ENCODE measurements at regions not wholly inside any gene's neighbourhood (a gene's known extent, or its start where the extent isn't known, plus 50 kb on each side); places are given as distances from the start of the nearest gene placed in this dataset.

GRCh38 chr7:41773756-41774155, 70.9 kb upstream of the INHBA start:
- TF ChIP-seq EP300 (IDR thresholded peaks at IDR 0.05) (no peak), POLR2A (IDR thresholded peaks at IDR 0.05) (no peak), CTCF (IDR thresholded peaks at IDR 0.05) (no peak)
- H3K36me3 ChIP-seq = no peaks in the 10 kb centered on the region
- intact Hi-C loops (cut with DNase I) = no loop called here
- H3K27me3 ChIP-seq = no peaks in the 10 kb centered on the region
- H3K4me3 ChIP-seq = no peak overlapping the region
- WGBS, 3 donors = 87 to 92% (median 91%) methylated on average over 4 of the region's 4 CpGs
- no peaks in the 10 kb centered on the region for H3K4me1 ChIP-seq (ENCODE audit: insufficient read depth)
- no peaks in the 10 kb centered on the region for H3K9me3 ChIP-seq
- no peak overlapping the region for H3K27ac ChIP-seq
- no peak for DNase-seq

GRCh38 chr7:41771717-41772116, 68.8 kb upstream of the INHBA start:
- no peaks in the 10 kb centered on the region for H3K27me3 ChIP-seq
- DNase-seq = no peak
- 70 to 82% (median 74%) methylated on average over 6 of the region's 6 CpGs for WGBS, 3 donors
- H3K9me3 ChIP-seq = no peaks in the 10 kb centered on the region
- H3K27ac ChIP-seq = no peak overlapping the region
- intact Hi-C loops (cut with DNase I) = no loop called here
- H3K4me1 ChIP-seq (ENCODE audit: insufficient read depth) = no peaks in the 10 kb centered on the region
- TF ChIP-seq CTCF (IDR thresholded peaks at IDR 0.05) (no peak), POLR2A (IDR thresholded peaks at IDR 0.05) (no peak), EP300 (IDR thresholded peaks at IDR 0.05) (no peak)
- H3K4me3 ChIP-seq = no peak overlapping the region
- no peaks in the 10 kb centered on the region for H3K36me3 ChIP-seq

- intact Hi-C loops (cut with DNase I) = no loop called here
- Histone ChIP-seq H3K4me1 (ENCODE audit: insufficient read depth) (no peaks in the 10 kb centered on the region), H3K27me3 (no peaks in the 10 kb centered on the region), H3K9me3 (no peaks in the 10 kb centered on the region), H3K36me3 (no peaks in the 10 kb centered on the region), H3K27ac (no peak overlapping the region), H3K4me3 (no peak overlapping the region)
- WGBS, 3 donors = 87 to 95% (median 90%) methylated on average over 4 of the region's 4 CpGs
- no peak for DNase-seq
- no peak for TF ChIP-seq EP300 (IDR thresholded peaks at IDR 0.05)
- no peak for TF ChIP-seq CTCF (IDR thresholded peaks at IDR 0.05)
- no peak for TF ChIP-seq POLR2A (IDR thresholded peaks at IDR 0.05)
Measured at GRCh38 chr7:41769162-41769561, 66.3 kb upstream of the INHBA start.

- DNase-seq = no peak
- intact Hi-C loops (cut with DNase I) = no loop called here
- Histone ChIP-seq H3K36me3 (no peaks in the 10 kb centered on the region), H3K4me3 (no peak overlapping the region), H3K9me3 (no peaks in the 10 kb centered on the region), H3K27ac (no peak overlapping the region), H3K4me1 (ENCODE audit: insufficient read depth) (no peaks in the 10 kb centered on the region), H3K27me3 (no peaks in the 10 kb centered on the region)
- TF ChIP-seq POLR2A (IDR thresholded peaks at IDR 0.05) (no peak), CTCF (IDR thresholded peaks at IDR 0.05) (no peak), EP300 (IDR thresholded peaks at IDR 0.05) (no peak)
- WGBS, 3 donors = 92 to 95% (median 95%) methylated on average over 4 of the region's 4 CpGs
Measured at GRCh38 chr7:41763626-41764025, 60.7 kb upstream of the INHBA start.

GRCh38 chr7:41762641-41763040, 59.8 kb upstream of the INHBA start:
- no peak overlapping the region for H3K4me3 ChIP-seq
- no peak for TF ChIP-seq POLR2A (IDR thresholded peaks at IDR 0.05)
- no peak for TF ChIP-seq CTCF (IDR thresholded peaks at IDR 0.05)
- no peak for TF ChIP-seq EP300 (IDR thresholded peaks at IDR 0.05)
- no peak overlapping the region for H3K27ac ChIP-seq

More at GRCh38 chr7:41762641-41763040, 59.8 kb upstream of the INHBA start:
- Histone ChIP-seq H3K4me1 (ENCODE audit: insufficient read depth) (no peaks in the 10 kb centered on the region), H3K9me3 (no peaks in the 10 kb centered on the region), H3K27me3 (no peaks in the 10 kb centered on the region), H3K36me3 (no peaks in the 10 kb centered on the region)
- intact Hi-C loops (cut with DNase I) = no loop called here
- DNase-seq = no peak

Data from ovary (tissue), 7 donors.